ENCODE measurements at regions not wholly inside any gene's neighbourhood (a gene's known extent, or its start where the extent isn't known, plus 50 kb on each side); places are given as distances from the start of the nearest gene placed in this dataset.

GRCh38 chr16:13300066-13300840 is 398.9 kb downstream of the SHISA9 start:
- no peak for DNase-seq (ENCODE audit: low spot score)
- Histone ChIP-seq H3K4me1 (ENCODE audit: insufficient read depth) (no peaks in the 10 kb centered on the region), H3K27me3 (no peaks in the 10 kb centered on the region), H3K9me3 (ENCODE audit: low read depth) (no peaks in the 10 kb centered on the region), H3K4me2 (no peak overlapping the region), H4K20me1 (ENCODE audit: insufficient read depth, poor library complexity, severe bottlenecking) (no peaks in the 10 kb centered on the region), H3K9me2 (replicated peaks; ENCODE audit: insufficient read depth) (no peaks in the 10 kb centered on the region), H2AFZ (no peak overlapping the region), H3K4me3 (no peak overlapping the region), H3K36me3 (replicated peaks; ENCODE audit: insufficient read depth, low read depth) (no peaks in the 10 kb centered on the region), H3K79me2 (no peaks in the 10 kb centered on the region), H3K27ac (no peak overlapping the region)
- TF ChIP-seq EZH2 (IDR thresholded peaks at IDR 0.05; ENCODE audit: borderline replicate concordance) (no peak), EZH2phosphoT487 (IDR thresholded peaks at IDR 0.05; ENCODE audit: low read depth, severe bottlenecking, unreplicated experiment) (no peak), CTCF (IDR thresholded peaks at IDR 0.05; ENCODE audit: poor library complexity) (no peak)
- 72% methylated on average over 9 of the region's 9 CpGs for WGBS (ENCODE audit: low lambda C conversion rate, missing lambda C conversion rate)

GRCh38 chr16:13305019-13305755 is 403.8 kb downstream of the SHISA9 start:
- 83% methylated on average over 8 of the region's 8 CpGs for WGBS (ENCODE audit: low lambda C conversion rate, missing lambda C conversion rate)
- DNase-seq (ENCODE audit: low spot score): no peak
- Histone ChIP-seq H3K27me3 (no peaks in the 10 kb centered on the region), H3K4me3 (no peak overlapping the region), H3K4me2 (no peak overlapping the region), H3K36me3 (replicated peaks; ENCODE audit: insufficient read depth, low read depth) (no peaks in the 10 kb centered on the region), H4K20me1 (ENCODE audit: insufficient read depth, poor library complexity, severe bottlenecking) (no peaks in the 10 kb centered on the region), H3K4me1 (ENCODE audit: insufficient read depth) (no peaks in the 10 kb centered on the region), H3K27ac (no peak overlapping the region), H3K9me2 (replicated peaks; ENCODE audit: insufficient read depth) (no peaks in the 10 kb centered on the region), H2AFZ (no peak overlapping the region), H3K79me2 (no peaks in the 10 kb centered on the region), H3K9me3 (ENCODE audit: low read depth) (no peaks in the 10 kb centered on the region)
- TF ChIP-seq EZH2phosphoT487 (IDR thresholded peaks at IDR 0.05; ENCODE audit: low read depth, severe bottlenecking, unreplicated experiment) (no peak), EZH2 (IDR thresholded peaks at IDR 0.05; ENCODE audit: borderline replicate concordance) (no peak), CTCF (IDR thresholded peaks at IDR 0.05; ENCODE audit: poor library complexity) (no peak)

DNA sequence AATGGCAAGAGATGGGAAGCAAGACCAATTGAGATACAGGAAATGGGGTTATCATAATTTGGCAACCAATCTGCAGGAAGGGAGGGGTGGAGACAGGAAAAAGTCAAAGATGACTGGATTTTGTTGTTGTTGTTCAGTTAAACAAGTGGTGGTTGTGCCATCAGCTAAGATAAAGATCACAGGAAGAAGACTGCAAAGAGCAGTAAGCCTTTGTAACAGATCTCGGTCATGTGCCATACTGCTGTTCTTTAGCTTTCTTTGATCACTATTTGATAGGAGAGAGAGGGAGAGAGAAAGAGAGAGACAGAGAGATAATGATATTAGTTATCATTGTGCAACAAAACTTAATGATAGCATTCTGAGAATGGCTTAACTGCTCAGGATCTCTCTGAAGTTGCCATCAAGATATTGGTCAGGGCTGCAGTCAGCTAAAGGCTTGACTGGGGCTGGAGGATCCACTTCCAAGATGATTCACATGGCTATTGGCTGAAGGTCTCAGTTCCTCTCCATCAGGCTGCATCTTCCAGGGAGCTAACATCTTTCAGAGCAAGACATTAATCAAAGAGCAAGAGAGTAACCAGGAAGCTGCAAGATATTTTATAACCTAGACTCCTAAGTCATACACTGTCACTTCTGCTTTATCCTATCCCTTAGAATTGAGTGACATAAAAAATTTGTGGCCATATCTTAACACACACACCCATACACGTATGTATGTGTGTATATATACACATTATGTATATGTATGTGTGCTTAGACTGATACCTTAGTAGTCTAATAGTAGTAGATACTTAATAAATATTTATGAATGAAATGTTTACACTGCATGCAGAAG is 405.0 kb downstream of the SHISA9 start:
- no peak overlapping the region for H2AFZ ChIP-seq
- DNase-seq (ENCODE audit: low spot score): no peak
- no peaks in the 10 kb centered on the region for H3K9me3 ChIP-seq (ENCODE audit: low read depth)
- no peaks in the 10 kb centered on the region for H3K27me3 ChIP-seq
- no peaks in the 10 kb centered on the region for H3K4me1 ChIP-seq (ENCODE audit: insufficient read depth)
- no peaks in the 10 kb centered on the region for H3K9me2 ChIP-seq (replicated peaks; ENCODE audit: insufficient read depth)
- no peaks in the 10 kb centered on the region for H3K79me2 ChIP-seq
- no peak overlapping the region for H3K27ac ChIP-seq
- no peaks in the 10 kb centered on the region for H4K20me1 ChIP-seq (ENCODE audit: insufficient read depth, poor library complexity, severe bottlenecking)
- H3K36me3 ChIP-seq (replicated peaks; ENCODE audit: insufficient read depth, low read depth): no peaks in the 10 kb centered on the region
- TF ChIP-seq EZH2phosphoT487 (IDR thresholded peaks at IDR 0.05; ENCODE audit: low read depth, severe bottlenecking, unreplicated experiment): no peak
- H3K4me3 ChIP-seq: no peak overlapping the region
- no peak overlapping the region for H3K4me2 ChIP-seq
- WGBS (ENCODE audit: low lambda C conversion rate, missing lambda C conversion rate): 60% methylated on average over 2 of the region's 2 CpGs

Measured in hepatocyte (in vitro differentiated cells).